ENCODE measurements at regions not wholly inside any gene's neighbourhood (a gene's known extent, or its start where the extent isn't known, plus 50 kb on each side); places are given as distances from the start of the nearest gene placed in this dataset.

DNA sequence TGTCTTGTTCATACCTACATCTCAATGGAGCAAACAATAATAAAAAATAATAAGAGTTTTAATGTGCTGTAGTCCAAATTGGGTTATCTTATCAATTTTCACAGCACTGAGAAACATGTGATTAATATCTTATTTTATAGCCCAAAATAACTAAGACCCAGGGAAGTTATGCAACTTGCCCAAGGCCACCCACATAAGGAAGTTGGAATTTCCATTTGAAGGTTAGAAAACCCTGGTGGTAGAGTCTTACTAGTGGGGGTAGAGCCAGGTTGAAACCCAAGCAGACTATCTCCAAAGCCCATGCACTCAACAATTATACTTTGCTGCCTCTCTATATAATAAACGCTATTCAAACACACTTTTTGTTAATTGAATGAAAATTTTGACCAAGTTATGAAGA is 270.0 kb upstream of the CAND1 start:
- TF ChIP-seq, protein P1, sequence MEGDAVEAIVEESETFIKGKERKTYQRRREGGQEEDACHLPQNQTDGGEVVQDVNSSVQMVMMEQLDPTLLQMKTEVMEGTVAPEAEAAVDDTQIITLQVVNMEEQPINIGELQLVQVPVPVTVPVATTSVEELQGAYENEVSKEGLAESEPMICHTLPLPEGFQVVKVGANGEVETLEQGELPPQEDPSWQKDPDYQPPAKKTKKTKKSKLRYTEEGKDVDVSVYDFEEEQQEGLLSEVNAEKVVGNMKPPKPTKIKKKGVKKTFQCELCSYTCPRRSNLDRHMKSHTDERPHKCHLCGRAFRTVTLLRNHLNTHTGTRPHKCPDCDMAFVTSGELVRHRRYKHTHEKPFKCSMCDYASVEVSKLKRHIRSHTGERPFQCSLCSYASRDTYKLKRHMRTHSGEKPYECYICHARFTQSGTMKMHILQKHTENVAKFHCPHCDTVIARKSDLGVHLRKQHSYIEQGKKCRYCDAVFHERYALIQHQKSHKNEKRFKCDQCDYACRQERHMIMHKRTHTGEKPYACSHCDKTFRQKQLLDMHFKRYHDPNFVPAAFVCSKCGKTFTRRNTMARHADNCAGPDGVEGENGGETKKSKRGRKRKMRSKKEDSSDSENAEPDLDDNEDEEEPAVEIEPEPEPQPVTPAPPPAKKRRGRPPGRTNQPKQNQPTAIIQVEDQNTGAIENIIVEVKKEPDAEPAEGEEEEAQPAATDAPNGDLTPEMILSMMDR (conservative IDR thresholded peaks at IDR 0.05) = no peak
- no peak for TF ChIP-seq ZFX (IDR thresholded peaks at IDR 0.05)
